OCI-LY7 (cell line): ENCODE measurements at regions not wholly inside any gene's neighbourhood (a gene's known extent, or its start where the extent isn't known, plus 50 kb on each side); places are given as distances from the start of the nearest gene placed in this dataset.

Experiments
- BruUV-seq: library from RNA; stranded (reverse); fragments of 400-500 nt; replicated peaks from 2 replicates; lab custom pipeline; 2021; lab: Mats Ljungman, UMichigan
- CTCF ChIA-PET: fragments of 300-600 bp; sonication (Branson Sonifier 250); formaldehyde crosslinking; loops from one replicate; lab custom pipeline; 2022; ENCODE audit warnings: antibody characterized with exemption; ENCODE audit not compliant: unreplicated experiment; lab: Charles Lee
- POLR2A ChIA-PET: fragments of 300-600 bp; sonication (Branson Sonifier 250); formaldehyde crosslinking; loops from one replicate; lab custom pipeline; 2022; ENCODE audit warnings: antibody characterized with exemption; lab: Charles Lee
- DNase-seq: peaks from one replicate; pipeline ENCODE4 v3.0.0-alpha.2; 2015; ENCODE audit warnings: low spot score
- H2AFZ ChIP-seq: fragments of 200-600 bp; sonication (generic), shearing (Covaris generic); 2 replicates; pipeline ENCODE4 v1.6.1; 2014; ENCODE audit warnings: mild to moderate bottlenecking, antibody characterized with exemption, low read length, moderate library complexity
- H3K27ac ChIP-seq: fragments of 200-600 bp; sonication (generic); 2 replicates; pipeline ENCODE4 v1.5.1; 2014; ENCODE audit warnings: mixed run types, low read depth, mild to moderate bottlenecking, moderate library complexity, low read length, inconsistent platforms; ENCODE audit not compliant: poor library complexity, severe bottlenecking
- H3K36me3 ChIP-seq: fragments of 200-600 bp; sonication (generic); 2 replicates; pipeline ENCODE4 v1.6.1; 2014; ENCODE audit warnings: mild to moderate bottlenecking, antibody characterized with exemption, low read length, moderate library complexity, mixed read lengths; ENCODE audit not compliant: insufficient read depth
- H3K4me1 ChIP-seq: fragments of 200-600 bp; sonication (generic); 2 replicates; pipeline ENCODE4 v1.5.1; 2014; ENCODE audit warnings: mild to moderate bottlenecking, low read length; ENCODE audit not compliant: insufficient read depth, poor library complexity, severe bottlenecking
- H3K4me2 ChIP-seq: fragments of 200-600 bp; sonication (generic); 2 replicates; pipeline ENCODE4 v1.6.1; 2014; ENCODE audit warnings: mild to moderate bottlenecking, low read length
- H3K4me3 ChIP-seq: fragments of 200-600 bp; sonication (generic); 2 replicates; pipeline ENCODE4 v1.5.1; 2014; ENCODE audit warnings: mild to moderate bottlenecking, low read depth, low read length; ENCODE audit not compliant: poor library complexity, severe bottlenecking
- H3K79me2 ChIP-seq: fragments of 200-600 bp; sonication (generic); 2 replicates; pipeline ENCODE4 v1.6.1; 2016; ENCODE audit warnings: low read depth, mild to moderate bottlenecking, low read length, moderate library complexity, mixed read lengths; ENCODE audit not compliant: insufficient read depth
- H3K9me2 ChIP-seq: fragments of 200-600 bp; sonication (generic); 2 replicates; pipeline ENCODE4 v1.6.1; 2016; ENCODE audit warnings: mild to moderate bottlenecking, low read length, mixed read lengths; ENCODE audit not compliant: insufficient read depth
- H3K9me3 ChIP-seq: fragments of 200-600 bp; sonication (generic); 2 replicates; pipeline ENCODE4 v1.6.1; 2014; ENCODE audit warnings: mild to moderate bottlenecking, mixed run types, low read length, mixed read lengths
- H4K20me1 ChIP-seq: fragments of 200-600 bp; sonication (generic); 2 replicates; pipeline ENCODE4 v1.6.1; 2014; ENCODE audit warnings: mild to moderate bottlenecking, antibody characterized with exemption, low read length, moderate library complexity, mixed read lengths; ENCODE audit not compliant: insufficient read depth
- EZH2phosphoT487 ChIP-seq: fragments of 200-600 bp; sonication (generic); IDR thresholded peaks from 2 replicates; pipeline ENCODE4 v1.6.1; 2018; ENCODE audit warnings: low read depth, borderline replicate concordance, mild to moderate bottlenecking, mixed run types, antibody characterized with exemption, low read length, moderate library complexity, mixed read lengths
- intact Hi-C: fragments of 100-400 bp; cut with micrococcal nuclease; formaldehyde crosslinking; loops from one replicate; pipeline ENCODE4 v1.10.0; 2022; ENCODE audit not compliant: unreplicated experiment
- TF ChIP-seq, protein P1 (sequence below): fragments of 200-600 bp; sonication (generic); conservative IDR thresholded peaks from 2 replicates; pipeline ENCODE4 v1.5.1; 2014; ENCODE audit warnings: mild to moderate bottlenecking, antibody characterized with exemption, low read length, moderate library complexity, mixed read lengths

DNA sequence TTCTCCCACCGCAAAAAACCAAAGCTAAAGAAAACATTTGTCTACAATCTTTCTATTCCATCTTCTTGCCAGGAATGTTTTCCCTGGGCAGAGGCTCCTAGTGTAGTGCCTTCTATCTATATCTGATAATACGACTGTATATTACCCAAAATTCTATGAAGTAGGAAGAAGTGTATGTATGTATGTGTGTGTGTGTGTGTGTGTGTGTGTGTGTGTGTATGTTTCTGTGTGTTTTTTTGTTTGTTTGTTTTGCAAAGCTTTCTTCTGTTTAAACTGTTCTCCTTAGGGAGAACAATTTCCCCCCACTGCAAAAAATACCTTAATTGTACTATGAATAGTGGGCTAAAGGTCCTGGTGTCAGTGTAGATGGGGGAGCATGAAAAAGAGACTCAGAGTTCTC, 312.6 kb upstream of the CITED2 start:
- H3K79me2 ChIP-seq: no peaks in the 10 kb centered on the region
- no TSS peak for BruUV-seq
- no peak overlapping the region for H2AFZ ChIP-seq
- no peaks in the 10 kb centered on the region for H4K20me1 ChIP-seq
- H3K4me1 ChIP-seq: no peaks in the 10 kb centered on the region
- no peak overlapping the region for H3K4me2 ChIP-seq
- no peaks in the 10 kb centered on the region for H3K9me2 ChIP-seq
- CTCF ChIA-PET: no interaction called here
- no peaks in the 10 kb centered on the region for H3K36me3 ChIP-seq
- POLR2A ChIA-PET: interaction anchor here (0.6 kb wide), 1 partner anchor 316 kb away, joined by 6 read pairs; no protein-coding TSS in a partner anchor
- no peak for DNase-seq
- TF ChIP-seq EZH2phosphoT487: no peak
- TF ChIP-seq, protein P1, sequence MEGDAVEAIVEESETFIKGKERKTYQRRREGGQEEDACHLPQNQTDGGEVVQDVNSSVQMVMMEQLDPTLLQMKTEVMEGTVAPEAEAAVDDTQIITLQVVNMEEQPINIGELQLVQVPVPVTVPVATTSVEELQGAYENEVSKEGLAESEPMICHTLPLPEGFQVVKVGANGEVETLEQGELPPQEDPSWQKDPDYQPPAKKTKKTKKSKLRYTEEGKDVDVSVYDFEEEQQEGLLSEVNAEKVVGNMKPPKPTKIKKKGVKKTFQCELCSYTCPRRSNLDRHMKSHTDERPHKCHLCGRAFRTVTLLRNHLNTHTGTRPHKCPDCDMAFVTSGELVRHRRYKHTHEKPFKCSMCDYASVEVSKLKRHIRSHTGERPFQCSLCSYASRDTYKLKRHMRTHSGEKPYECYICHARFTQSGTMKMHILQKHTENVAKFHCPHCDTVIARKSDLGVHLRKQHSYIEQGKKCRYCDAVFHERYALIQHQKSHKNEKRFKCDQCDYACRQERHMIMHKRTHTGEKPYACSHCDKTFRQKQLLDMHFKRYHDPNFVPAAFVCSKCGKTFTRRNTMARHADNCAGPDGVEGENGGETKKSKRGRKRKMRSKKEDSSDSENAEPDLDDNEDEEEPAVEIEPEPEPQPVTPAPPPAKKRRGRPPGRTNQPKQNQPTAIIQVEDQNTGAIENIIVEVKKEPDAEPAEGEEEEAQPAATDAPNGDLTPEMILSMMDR: no peak
- H3K9me3 ChIP-seq: no peaks in the 10 kb centered on the region
- no peak overlapping the region for H3K4me3 ChIP-seq
- intact Hi-C loops: no loop called here
- H3K27ac ChIP-seq: no peak overlapping the region

DNA sequence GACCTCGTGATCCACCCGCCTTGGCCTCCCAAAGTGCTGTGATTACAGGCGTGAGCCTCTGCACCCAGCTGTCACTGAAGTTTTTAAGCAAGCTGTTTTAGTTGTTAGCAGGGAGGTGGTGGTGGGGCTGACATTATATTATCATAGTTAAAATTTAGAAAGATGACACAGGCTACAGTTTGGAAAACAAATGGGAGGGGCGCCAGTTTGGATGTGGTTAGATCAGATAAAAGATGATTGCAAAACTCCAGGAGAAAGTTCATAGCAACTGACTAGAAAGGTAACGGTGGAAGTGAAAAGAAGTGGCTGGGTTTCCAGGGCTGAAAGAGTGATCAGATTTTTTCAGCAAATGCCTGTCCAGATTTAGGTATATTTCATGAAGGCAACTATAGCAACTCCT, 311.9 kb upstream of the CITED2 start:
- Histone ChIP-seq H3K4me2 (no peak overlapping the region), H3K79me2 (no peaks in the 10 kb centered on the region), H3K4me3 (no peak overlapping the region), H3K36me3 (no peaks in the 10 kb centered on the region), H4K20me1 (no peaks in the 10 kb centered on the region), H3K9me3 (no peaks in the 10 kb centered on the region), H3K4me1 (no peaks in the 10 kb centered on the region), H3K9me2 (no peaks in the 10 kb centered on the region), H2AFZ (no peak overlapping the region), H3K27ac (no peak overlapping the region)
- CTCF ChIA-PET: no interaction called here
- intact Hi-C loops: no loop called here
- no peak for DNase-seq
- no peak for TF ChIP-seq EZH2phosphoT487
- POLR2A ChIA-PET: interaction anchor here (0.6 kb wide), 2 partner anchors 78 to 316 kb away, joined by 4 to 6 read pairs; no protein-coding TSS in a partner anchor
- BruUV-seq: no TSS peak

DNA sequence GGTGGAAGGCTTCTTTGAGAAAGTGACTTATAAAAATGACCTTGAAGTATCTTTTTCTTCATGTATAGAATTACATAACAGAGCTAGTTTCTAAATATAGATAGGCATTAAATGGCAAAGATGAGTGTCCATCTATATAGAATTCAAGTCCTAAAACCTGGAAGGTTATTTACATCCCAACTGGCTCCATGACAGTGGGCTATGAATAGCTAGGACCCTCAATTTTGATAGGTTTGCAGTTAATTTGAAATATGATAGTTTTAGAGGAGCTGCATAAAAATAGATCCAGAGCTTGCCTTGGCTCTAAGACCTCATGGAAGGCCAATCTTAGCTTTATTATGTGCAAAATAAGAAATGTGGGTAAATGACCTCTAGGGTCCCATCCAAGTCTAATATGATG, 310.6 kb upstream of the CITED2 start:
- Histone ChIP-seq H4K20me1 (no peaks in the 10 kb centered on the region), H3K9me2 (no peaks in the 10 kb centered on the region), H3K4me1 (no peaks in the 10 kb centered on the region), H3K9me3 (no peaks in the 10 kb centered on the region), H3K79me2 (no peaks in the 10 kb centered on the region), H3K36me3 (no peaks in the 10 kb centered on the region), H3K27ac (no peak overlapping the region), H3K4me2 (no peak overlapping the region), H3K4me3 (no peak overlapping the region), H2AFZ (no peak overlapping the region)
- ChIA-PET POLR2A (interaction anchor here (0.7 to 1.0 kb wide), 3 partner anchors 14 to 52 kb away, joined by 4 to 5 read pairs (median 5); no protein-coding TSS in a partner anchor), CTCF (no interaction called here)
- intact Hi-C loops: no loop called here
- DNase-seq: no peak
- TF ChIP-seq, protein P1: no peak
- TF ChIP-seq EZH2phosphoT487: no peak
- BruUV-seq: no TSS peak
